Stomach smooth muscle (tissue), 2 donors: ENCODE measurements at regions not wholly inside any gene's neighbourhood (a gene's known extent, or its start where the extent isn't known, plus 50 kb on each side); places are given as distances from the start of the nearest gene placed in this dataset.

Experiments used
- H3K27ac ChIP-seq: one replicate; pipeline ENCODE4 v1.7.0; 2013; ENCODE audit warnings: mild to moderate bottlenecking, low read length, inconsistent platforms
- H3K27me3 ChIP-seq, 2 donors: one replicate each; pipeline ENCODE4 v1.7.0; 2013; ENCODE audit warnings: low read length in 2 of 2; ENCODE audit not compliant: insufficient read depth in 2 of 2, control insufficient read depth in 1 of 2
- H3K36me3 ChIP-seq, 2 donors: one replicate each; pipeline ENCODE4 v1.7.0; 2013; ENCODE audit warnings: low read length in 2 of 2; ENCODE audit not compliant: control insufficient read depth in 2 of 2, insufficient read depth in 2 of 2
- H3K4me1 ChIP-seq: one replicate; pipeline ENCODE4 v1.7.0; 2013; ENCODE audit warnings: low read length; ENCODE audit not compliant: control insufficient read depth, insufficient read depth
- H3K4me3 ChIP-seq, 2 donors: one replicate each; pipeline ENCODE4 v1.7.0; 2013; ENCODE audit warnings: low read length in 2 of 2
- H3K9ac ChIP-seq, 2 donors: one replicate each; pipeline ENCODE4 v1.7.0; 2013; ENCODE audit warnings: low read length in 2 of 2, mild to moderate bottlenecking in 1 of 2
- H3K9me3 ChIP-seq, 2 donors: one replicate each; pipeline ENCODE4 v1.7.0; 2013; ENCODE audit warnings: low read length in 2 of 2; ENCODE audit not compliant: control insufficient read depth in 2 of 2
- donor health status: healthy.
- donor health status: Pancreatic carcinoma.

DNA sequence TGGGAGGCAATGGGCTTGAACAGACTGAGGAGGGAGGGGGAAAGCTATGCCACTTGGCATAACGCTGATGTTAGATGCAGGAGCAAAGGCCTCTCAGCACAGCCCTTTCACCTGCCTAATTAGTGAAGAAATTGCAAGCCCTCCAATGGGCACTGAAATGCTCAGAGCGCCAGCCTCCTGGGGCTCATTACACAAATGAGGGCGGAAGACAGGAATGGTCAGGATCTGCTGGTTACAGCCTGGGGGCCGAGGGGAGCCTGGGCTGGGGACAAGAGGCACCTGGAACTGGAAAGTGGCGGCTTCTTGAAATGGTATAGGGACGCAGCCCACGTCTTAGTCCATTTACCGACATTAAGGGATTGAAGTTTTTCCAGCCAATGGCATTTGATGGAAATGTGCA lies 50.2 kb upstream of the PLET1 start:
- Histone ChIP-seq H3K36me3 (no peaks in the 10 kb centered on the region), H3K27me3 (no peaks in the 10 kb centered on the region), H3K9ac (no peak overlapping the region), H3K4me1 (no peaks in the 10 kb centered on the region), H3K9me3 (no peaks in the 10 kb centered on the region), H3K27ac (no peak overlapping the region), H3K4me3 (no peak overlapping the region)

DNA sequence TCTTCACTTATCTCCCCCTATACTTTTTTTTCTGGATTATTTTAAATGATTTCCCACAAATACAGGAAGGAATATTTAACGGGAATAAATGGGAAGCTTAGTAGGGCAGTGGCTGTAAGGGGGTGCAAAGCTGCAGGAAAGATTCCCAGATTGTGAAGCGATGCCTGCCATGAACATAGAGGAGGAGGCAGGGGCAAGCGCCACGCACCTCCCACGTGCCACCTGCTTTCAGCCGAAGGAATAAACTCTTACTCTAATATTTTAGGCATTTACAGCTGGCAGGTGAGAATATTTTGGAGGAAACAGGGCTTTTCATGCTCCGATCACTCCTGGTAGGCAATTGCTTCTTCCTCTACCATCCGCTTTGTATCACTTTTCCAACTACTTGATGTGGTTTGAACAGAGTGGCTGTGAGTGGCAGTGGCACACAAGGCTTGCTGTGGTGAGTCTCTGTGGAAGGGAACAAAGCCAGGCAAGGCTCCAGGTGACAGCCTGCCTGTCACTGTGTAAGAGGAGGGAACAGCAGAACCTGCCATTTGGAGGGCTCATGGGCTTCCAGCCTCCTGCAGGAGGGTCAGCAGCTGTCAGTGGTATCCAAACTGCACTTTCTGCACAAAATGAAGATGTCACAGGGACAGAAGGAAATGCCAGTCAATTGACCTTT lies 54.5 kb upstream of the PLET1 start:
- H3K9ac ChIP-seq: no peak overlapping the region
- no peak overlapping the region for H3K4me3 ChIP-seq
- H3K27me3 ChIP-seq: no peaks in the 10 kb centered on the region
- H3K36me3 ChIP-seq: no peaks in the 10 kb centered on the region
- no peak overlapping the region for H3K27ac ChIP-seq
- H3K4me1 ChIP-seq: peaks cover 7% of the 10 kb centered on the region
- H3K9me3 ChIP-seq: no peaks in the 10 kb centered on the region

DNA sequence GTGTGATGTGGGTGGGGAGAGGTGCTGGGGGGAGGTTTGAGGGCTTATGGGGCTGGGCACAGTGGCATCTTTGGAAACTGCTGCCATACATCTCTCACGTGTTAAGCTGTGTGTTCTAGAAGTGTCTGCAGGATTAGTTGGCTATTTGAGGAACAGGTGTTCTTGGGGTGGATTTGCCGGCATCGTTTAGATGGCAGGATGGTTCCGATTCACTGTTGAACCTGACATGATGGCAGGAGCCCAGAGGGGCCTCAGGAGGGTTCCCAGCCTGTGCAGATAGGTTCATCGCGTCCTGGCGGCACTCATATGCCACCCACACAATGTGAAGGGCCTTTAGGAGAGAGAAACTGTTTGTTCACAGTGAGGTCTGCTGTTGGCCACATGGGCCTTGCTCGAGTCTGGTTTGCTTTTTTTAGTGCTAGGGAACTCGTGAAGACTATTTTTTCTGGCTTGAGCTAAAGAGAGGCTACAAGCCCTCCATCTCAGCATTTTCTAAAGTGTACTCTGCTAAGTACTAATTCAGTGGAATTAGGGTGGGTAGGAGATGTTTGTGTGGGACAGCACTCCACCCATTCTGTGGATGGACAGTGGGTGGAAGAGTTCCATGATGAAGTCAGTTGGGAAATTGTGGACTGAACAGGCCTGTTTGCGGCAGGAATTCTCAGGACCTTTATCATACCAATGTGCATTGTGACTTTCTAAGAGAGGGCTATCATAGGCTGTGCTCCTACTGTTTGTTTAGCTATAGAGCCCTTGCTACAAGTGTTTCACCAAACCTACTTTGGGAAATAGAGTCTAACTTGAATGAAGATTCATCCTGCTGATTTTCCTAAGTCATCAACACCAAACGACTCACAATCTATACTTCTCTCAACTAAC lies 55.4 kb upstream of the PLET1 start:
- H3K4me1 ChIP-seq: peaks cover 15% of the 10 kb centered on the region
- no peaks in the 10 kb centered on the region for H3K36me3 ChIP-seq
- H3K4me3 ChIP-seq: no peak overlapping the region
- H3K9ac ChIP-seq: no peak overlapping the region
- H3K27me3 ChIP-seq: no peaks in the 10 kb centered on the region
- no peaks in the 10 kb centered on the region for H3K9me3 ChIP-seq
- no peak overlapping the region for H3K27ac ChIP-seq

DNA sequence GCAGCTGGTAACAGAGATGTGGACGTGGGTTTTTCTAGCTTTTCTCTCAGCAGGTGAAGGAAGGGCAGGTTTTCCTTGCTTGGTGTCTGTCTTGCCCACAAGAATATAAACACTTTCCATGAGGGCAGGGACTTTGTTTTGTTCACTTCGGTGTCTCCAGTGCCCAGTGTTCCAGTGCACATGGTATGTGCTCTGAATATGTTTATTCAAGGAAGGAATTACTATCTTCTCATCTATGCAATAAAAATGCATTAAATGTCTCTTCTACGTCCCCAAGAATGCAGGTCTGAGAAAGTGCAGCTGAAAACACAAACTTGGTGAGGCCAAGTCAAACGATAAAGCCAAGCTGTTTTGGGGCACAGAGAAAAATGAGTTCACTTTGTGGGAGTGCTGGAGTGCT lies 56.3 kb upstream of the PLET1 start:
- no peaks in the 10 kb centered on the region for H3K27me3 ChIP-seq
- no peaks in the 10 kb centered on the region for H3K36me3 ChIP-seq
- no peak overlapping the region for H3K9ac ChIP-seq
- no peak overlapping the region for H3K27ac ChIP-seq
- no peak overlapping the region for H3K4me3 ChIP-seq
- peaks cover 20% of the 10 kb centered on the region for H3K4me1 ChIP-seq
- no peaks in the 10 kb centered on the region for H3K9me3 ChIP-seq

DNA sequence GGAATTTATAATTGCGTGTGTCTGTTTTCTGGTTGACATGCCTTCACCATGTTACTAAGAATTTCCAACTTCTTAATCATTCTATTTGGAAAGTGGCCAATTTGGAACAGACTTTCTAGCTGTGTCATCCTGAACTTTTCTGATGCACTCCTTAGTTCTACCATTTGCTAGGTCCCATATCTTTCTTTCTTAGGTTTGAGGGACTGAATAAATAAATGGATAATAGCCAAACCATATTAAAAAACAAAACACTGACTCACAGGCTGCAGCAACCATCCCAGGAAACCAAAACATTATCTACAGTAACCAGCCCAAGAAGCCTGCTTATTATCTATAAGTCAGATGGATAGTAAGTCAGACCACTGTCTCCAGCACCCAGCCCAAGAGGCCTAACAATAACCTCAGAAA lies 57.5 kb upstream of the PLET1 start:
- no peaks in the 10 kb centered on the region for H3K27me3 ChIP-seq
- H3K36me3 ChIP-seq: no peaks in the 10 kb centered on the region
- H3K9me3 ChIP-seq: no peaks in the 10 kb centered on the region
- no peak overlapping the region for H3K27ac ChIP-seq
- peaks cover 20% of the 10 kb centered on the region for H3K4me1 ChIP-seq
- H3K4me3 ChIP-seq: no peak overlapping the region
- H3K9ac ChIP-seq: no peak overlapping the region

- no peak overlapping the region for H3K4me3 ChIP-seq
Measured at GRCh38 chr11:112318661-112319060, 58.0 kb upstream of the PLET1 start.

GRCh38 chr11:112320668-112321067 lies 60.0 kb upstream of the PLET1 start:
- no peak overlapping the region for H3K4me3 ChIP-seq
- peaks cover 20% of the 10 kb centered on the region for H3K4me1 ChIP-seq
- H3K36me3 ChIP-seq: no peaks in the 10 kb centered on the region
- no peak overlapping the region for H3K27ac ChIP-seq
- H3K27me3 ChIP-seq: no peaks in the 10 kb centered on the region
- H3K9me3 ChIP-seq: no peaks in the 10 kb centered on the region
- no peak overlapping the region for H3K9ac ChIP-seq

More at GRCh38 chr11:112318661-112319060, 58.0 kb upstream of the PLET1 start:
- H3K4me1 ChIP-seq: peaks cover 20% of the 10 kb centered on the region
- no peaks in the 10 kb centered on the region for H3K27me3 ChIP-seq
- H3K27ac ChIP-seq: no peak overlapping the region
- no peaks in the 10 kb centered on the region for H3K9me3 ChIP-seq
- H3K9ac ChIP-seq: no peak overlapping the region
- H3K36me3 ChIP-seq: no peaks in the 10 kb centered on the region

GRCh38 chr11:112321501-112322172 lies 61.0 kb upstream of the PLET1 start:
- H3K27me3 ChIP-seq: no peaks in the 10 kb centered on the region
- H3K36me3 ChIP-seq: no peaks in the 10 kb centered on the region
- H3K4me1 ChIP-seq: peaks cover 20% of the 10 kb centered on the region
- H3K9ac ChIP-seq: no peak overlapping the region
- no peaks in the 10 kb centered on the region for H3K9me3 ChIP-seq
- H3K27ac ChIP-seq: no peak overlapping the region
- H3K4me3 ChIP-seq: no peak overlapping the region

- H3K4me1 ChIP-seq: peaks cover 20% of the 10 kb centered on the region
- H3K9me3 ChIP-seq: no peaks in the 10 kb centered on the region
- no peaks in the 10 kb centered on the region for H3K27me3 ChIP-seq
- H3K36me3 ChIP-seq: no peaks in the 10 kb centered on the region
- H3K4me3 ChIP-seq: no peak overlapping the region
- no peak overlapping the region for H3K27ac ChIP-seq
- H3K9ac ChIP-seq: no peak overlapping the region
Measured at GRCh38 chr11:112322173-112322790, 61.6 kb upstream of the PLET1 start.

DNA sequence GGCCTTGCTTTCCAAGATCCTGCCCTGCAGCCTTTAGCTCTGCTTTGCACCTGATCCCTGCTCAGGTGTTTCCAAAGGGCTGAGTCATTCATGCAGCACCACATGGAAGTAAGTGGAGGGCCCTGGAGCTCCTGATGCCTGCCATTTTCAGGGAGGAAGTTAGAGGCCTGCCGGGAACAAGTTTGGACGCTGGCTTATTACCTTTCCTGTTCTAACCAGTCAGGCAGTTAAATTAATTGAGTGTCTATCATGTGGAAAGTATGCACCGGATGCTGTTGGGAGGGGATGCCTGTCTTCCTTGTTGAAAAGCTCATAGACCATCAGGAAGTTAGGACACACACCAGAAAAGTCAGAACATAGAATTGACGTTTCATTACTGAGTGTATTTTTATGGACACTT lies 73.7 kb upstream of the PLET1 start:
- Histone ChIP-seq H3K27me3 (no peaks in the 10 kb centered on the region), H3K36me3 (no peaks in the 10 kb centered on the region), H3K9ac (no peak overlapping the region), H3K4me1 (peaks cover 7% of the 10 kb centered on the region), H3K9me3 (no peaks in the 10 kb centered on the region), H3K27ac (no peak overlapping the region), H3K4me3 (no peak overlapping the region)
